ENCODE measurements at regions not wholly inside any gene's neighbourhood (a gene's known extent, or its start where the extent isn't known, plus 50 kb on each side); places are given as distances from the start of the nearest gene placed in this dataset.

GRCh38 chr18:38035193-38035592 is 469.6 kb upstream of the CELF4 start:
- TF ChIP-seq CTCF (IDR thresholded peaks at IDR 0.05; ENCODE audit: insufficient read depth, low read length, poor library complexity, severe bottlenecking) (no peak), EZH2phosphoT487 (conservative IDR thresholded peaks at IDR 0.05; ENCODE audit: low read length) (no peak)

Measured in SU-DHL-6 (cell line).